ENCODE measurements at regions not wholly inside any gene's neighbourhood (a gene's known extent, or its start where the extent isn't known, plus 50 kb on each side); places are given as distances from the start of the nearest gene placed in this dataset.

- TF ChIP-seq MZF1 (tag by site-specific recombination; IDR thresholded peaks at IDR 0.05; ENCODE audit: borderline replicate concordance) (no peak), ZNF560 (tag by site-specific recombination; IDR thresholded peaks at IDR 0.05; ENCODE audit: borderline replicate concordance) (no peak), ZBTB1 (tag by site-specific recombination; IDR thresholded peaks at IDR 0.05) (no peak), PRDM1 (tag by site-specific recombination; IDR thresholded peaks at IDR 0.05) (no peak), SALL2 (tag by site-specific recombination; IDR thresholded peaks at IDR 0.05; ENCODE audit: borderline replicate concordance) (no peak), ZNF664 (tag by site-specific recombination; IDR thresholded peaks at IDR 0.05) (no peak), GLIS1 (tag by site-specific recombination; IDR thresholded peaks at IDR 0.05) (no peak)
- no peak overlapping the region for H3K27ac ChIP-seq (ENCODE audit: extremely low read depth, low read depth, low read length)
- H3K36me3 ChIP-seq (ENCODE audit: control insufficient read depth in 2 of 2, insufficient read depth in 1 of 2, low read length in 2 of 2), result no peaks in the 10 kb centered on the region
- peaks cover 9% of the 10 kb centered on the region for H3K4me1 ChIP-seq (ENCODE audit: control insufficient read depth, insufficient read depth, low read length)
- ChIA-PET CTCF (interaction anchor here (0.6 kb wide), 1 partner anchor 31 kb away, joined by 3 read pairs; no protein-coding TSS in a partner anchor), POLR2A (no interaction called here)
- no peaks in the 10 kb centered on the region for H3K9me3 ChIP-seq (ENCODE audit: control insufficient read depth, insufficient read depth, low read depth, low read length)
- no peak overlapping the region for H3K4me3 ChIP-seq (ENCODE audit: low read depth, low read length)
These were observed 339.4 kb upstream of the SNX7 start for GRCh38 chr1:98322086-98322485.

- CTCF ChIA-PET, result interaction anchor here (0.6 to 1.2 kb wide), 2 partner anchors 9 to 32 kb away, joined by 3 read pairs; no protein-coding TSS in a partner anchor
- TF ChIP-seq ZNF366 (tag by site-specific recombination; conservative IDR thresholded peaks at IDR 0.05), result no peak
- no peak for TF ChIP-seq REST (tag by site-specific recombination; IDR thresholded peaks at IDR 0.05)
- no peak for TF ChIP-seq SCRT2 (tag by site-specific recombination; IDR thresholded peaks at IDR 0.05)
- TF ChIP-seq MEIS1 (CRISPR knock-in tag; IDR thresholded peaks at IDR 0.05; ENCODE audit: borderline replicate concordance), result no peak
- no peak for TF ChIP-seq GFI1B (tag by site-specific recombination; IDR thresholded peaks at IDR 0.05)
- H3K36me3 ChIP-seq (ENCODE audit: control insufficient read depth in 2 of 2, insufficient read depth in 1 of 2, low read length in 2 of 2), result no peaks in the 10 kb centered on the region
- H3K4me3 ChIP-seq (ENCODE audit: low read depth, low read length), result no peak overlapping the region
- no peaks in the 10 kb centered on the region for H3K9me3 ChIP-seq (ENCODE audit: control insufficient read depth, insufficient read depth, low read depth, low read length)
- H3K27ac ChIP-seq (ENCODE audit: extremely low read depth, low read depth, low read length), result no peak overlapping the region
- peaks cover 8% of the 10 kb centered on the region for H3K4me1 ChIP-seq (ENCODE audit: control insufficient read depth, insufficient read depth, low read length)
- POLR2A ChIA-PET, result no interaction called here
These were observed 340.3 kb upstream of the SNX7 start for GRCh38 chr1:98321191-98321590.

- H3K9me3 ChIP-seq (ENCODE audit: control insufficient read depth, insufficient read depth, low read depth, low read length), result no peaks in the 10 kb centered on the region
- TF ChIP-seq ZNF146 (tag by site-specific recombination; IDR thresholded peaks at IDR 0.05) (no peak), SCRT2 (tag by site-specific recombination; IDR thresholded peaks at IDR 0.05) (no peak)
- ChIA-PET POLR2A (no interaction called here), CTCF (no interaction called here)
- H3K27ac ChIP-seq (ENCODE audit: extremely low read depth, low read depth, low read length), result no peak overlapping the region
- H3K36me3 ChIP-seq (ENCODE audit: control insufficient read depth in 2 of 2, insufficient read depth in 1 of 2, low read length in 2 of 2), result no peaks in the 10 kb centered on the region
- no peaks in the 10 kb centered on the region for H3K4me1 ChIP-seq (ENCODE audit: control insufficient read depth, insufficient read depth, low read length)
- no peak overlapping the region for H3K4me3 ChIP-seq (ENCODE audit: low read depth, low read length)
These were observed 345.1 kb upstream of the SNX7 start for GRCh38 chr1:98316286-98316905.

- no peak overlapping the region for H3K27ac ChIP-seq (ENCODE audit: extremely low read depth, low read depth, low read length)
- ChIA-PET POLR2A (no interaction called here), CTCF (no interaction called here)
- H3K36me3 ChIP-seq (ENCODE audit: control insufficient read depth in 2 of 2, insufficient read depth in 1 of 2, low read length in 2 of 2), result no peaks in the 10 kb centered on the region
- no peak overlapping the region for H3K4me3 ChIP-seq (ENCODE audit: low read depth, low read length)
- no peaks in the 10 kb centered on the region for H3K4me1 ChIP-seq (ENCODE audit: control insufficient read depth, insufficient read depth, low read length)
- no peaks in the 10 kb centered on the region for H3K9me3 ChIP-seq (ENCODE audit: control insufficient read depth, insufficient read depth, low read depth, low read length)
- TF ChIP-seq OVOL3 (tag by site-specific recombination; IDR thresholded peaks at IDR 0.05), result no peak
- no peak for TF ChIP-seq ZNF670 (tag by site-specific recombination; IDR thresholded peaks at IDR 0.05; ENCODE audit: low read depth)
- TF ChIP-seq ZNF2 (tag by site-specific recombination; IDR thresholded peaks at IDR 0.05), result no peak
- TF ChIP-seq ZNF280D (tag by site-specific recombination; IDR thresholded peaks at IDR 0.05), result no peak
- TF ChIP-seq ZNF555 (tag by site-specific recombination; conservative IDR thresholded peaks at IDR 0.05), result no peak
- TF ChIP-seq ZSCAN5A (tag by site-specific recombination; IDR thresholded peaks at IDR 0.05), result no peak
- TF ChIP-seq ZBTB1 (tag by site-specific recombination; IDR thresholded peaks at IDR 0.05), result no peak
- TF ChIP-seq ZNF426 (tag by site-specific recombination; IDR thresholded peaks at IDR 0.05), result no peak
- no peak for TF ChIP-seq ZBTB8A (tag by site-specific recombination; IDR thresholded peaks at IDR 0.05)
These were observed 346.2 kb upstream of the SNX7 start for GRCh38 chr1:98315309-98315708.
